Parathyroid adenoma (tissue), 2 donors: ENCODE measurements at regions not wholly inside any gene's neighbourhood (a gene's known extent, or its start where the extent isn't known, plus 50 kb on each side); places are given as distances from the start of the nearest gene placed in this dataset.

Experiments used
- H2AFZ ChIP-seq: fragments of 300-600 bp; sonication (generic); one replicate; pipeline ENCODE4 v1.7.0; 2017; ENCODE audit warnings: antibody characterized with exemption, mild to moderate bottlenecking
- H3K27ac ChIP-seq: fragments of 300-600 bp; sonication (generic); one replicate; pipeline ENCODE4 v1.7.0; 2017
- H3K27me3 ChIP-seq: fragments of 300-600 bp; sonication (generic); one replicate; pipeline ENCODE4 v1.7.0; 2017; ENCODE audit warnings: low read length; ENCODE audit not compliant: control insufficient read depth, insufficient read depth
- H3K36me3 ChIP-seq: fragments of 300-600 bp; sonication (generic); one replicate; pipeline ENCODE4 v1.7.0; 2017; ENCODE audit warnings: low read length; ENCODE audit not compliant: control insufficient read depth, insufficient read depth
- H3K4me1 ChIP-seq: fragments of 300-600 bp; sonication (generic); one replicate; pipeline ENCODE4 v1.7.0; 2017; ENCODE audit warnings: control low read depth
- H3K4me2 ChIP-seq: fragments of 300-600 bp; sonication (generic); one replicate; pipeline ENCODE4 v1.7.0; 2017; ENCODE audit warnings: low read length
- H3K4me3 ChIP-seq: fragments of 300-600 bp; sonication (generic); one replicate; pipeline ENCODE4 v1.7.0; 2017; ENCODE audit warnings: low read depth, low read length
- H3K79me2 ChIP-seq: fragments of 300-600 bp; sonication (generic); one replicate; pipeline ENCODE4 v1.7.0; 2017; ENCODE audit warnings: control low read depth
- H3K9ac ChIP-seq: fragments of 300-600 bp; sonication (generic); one replicate; pipeline ENCODE4 v1.7.0; 2017; ENCODE audit warnings: mild to moderate bottlenecking
- H3K9me3 ChIP-seq: fragments of 300-600 bp; sonication (generic); one replicate; pipeline ENCODE4 v1.7.0; 2017; ENCODE audit warnings: low read length; ENCODE audit not compliant: control insufficient read depth
- TF ChIP-seq, protein P1 (sequence below): fragments of 300-600 bp; sonication (generic); IDR thresholded peaks from one replicate; pipeline ENCODE4 v1.7.0; 2017; ENCODE audit warnings: antibody characterized with exemption, mild to moderate bottlenecking
- donor health status: primary hyperparathyroidism.

DNA sequence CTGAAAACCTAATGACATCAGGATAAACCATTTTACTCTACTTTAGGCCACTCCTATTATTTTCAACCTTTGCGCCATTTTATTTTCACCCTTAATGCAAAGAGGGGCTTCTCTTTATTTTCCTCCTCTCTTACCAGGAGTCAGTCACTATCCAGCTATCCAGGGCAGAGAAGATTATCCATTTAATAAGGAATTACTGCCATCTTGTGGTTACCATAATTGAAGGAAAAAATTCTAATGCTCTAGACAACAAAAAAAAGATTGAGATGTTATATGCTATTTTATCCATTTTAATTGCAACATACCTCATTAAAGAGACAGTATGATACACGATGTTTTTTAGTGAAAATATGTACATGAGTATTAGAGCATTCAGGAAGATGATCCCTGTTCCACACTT, 514.5 kb upstream of the FAM241A start:
- no peak overlapping the region for H2AFZ ChIP-seq
- no peaks in the 10 kb centered on the region for H3K4me1 ChIP-seq
- H3K36me3 ChIP-seq, result no peaks in the 10 kb centered on the region
- H3K27ac ChIP-seq, result no peak overlapping the region
- H3K79me2 ChIP-seq, result no peaks in the 10 kb centered on the region
- no peaks in the 10 kb centered on the region for H3K27me3 ChIP-seq
- TF ChIP-seq, protein P1, sequence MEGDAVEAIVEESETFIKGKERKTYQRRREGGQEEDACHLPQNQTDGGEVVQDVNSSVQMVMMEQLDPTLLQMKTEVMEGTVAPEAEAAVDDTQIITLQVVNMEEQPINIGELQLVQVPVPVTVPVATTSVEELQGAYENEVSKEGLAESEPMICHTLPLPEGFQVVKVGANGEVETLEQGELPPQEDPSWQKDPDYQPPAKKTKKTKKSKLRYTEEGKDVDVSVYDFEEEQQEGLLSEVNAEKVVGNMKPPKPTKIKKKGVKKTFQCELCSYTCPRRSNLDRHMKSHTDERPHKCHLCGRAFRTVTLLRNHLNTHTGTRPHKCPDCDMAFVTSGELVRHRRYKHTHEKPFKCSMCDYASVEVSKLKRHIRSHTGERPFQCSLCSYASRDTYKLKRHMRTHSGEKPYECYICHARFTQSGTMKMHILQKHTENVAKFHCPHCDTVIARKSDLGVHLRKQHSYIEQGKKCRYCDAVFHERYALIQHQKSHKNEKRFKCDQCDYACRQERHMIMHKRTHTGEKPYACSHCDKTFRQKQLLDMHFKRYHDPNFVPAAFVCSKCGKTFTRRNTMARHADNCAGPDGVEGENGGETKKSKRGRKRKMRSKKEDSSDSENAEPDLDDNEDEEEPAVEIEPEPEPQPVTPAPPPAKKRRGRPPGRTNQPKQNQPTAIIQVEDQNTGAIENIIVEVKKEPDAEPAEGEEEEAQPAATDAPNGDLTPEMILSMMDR, result no peak
- no peak overlapping the region for H3K4me3 ChIP-seq
- H3K9me3 ChIP-seq, result no peaks in the 10 kb centered on the region
- no peak overlapping the region for H3K4me2 ChIP-seq
- no peak overlapping the region for H3K9ac ChIP-seq

DNA sequence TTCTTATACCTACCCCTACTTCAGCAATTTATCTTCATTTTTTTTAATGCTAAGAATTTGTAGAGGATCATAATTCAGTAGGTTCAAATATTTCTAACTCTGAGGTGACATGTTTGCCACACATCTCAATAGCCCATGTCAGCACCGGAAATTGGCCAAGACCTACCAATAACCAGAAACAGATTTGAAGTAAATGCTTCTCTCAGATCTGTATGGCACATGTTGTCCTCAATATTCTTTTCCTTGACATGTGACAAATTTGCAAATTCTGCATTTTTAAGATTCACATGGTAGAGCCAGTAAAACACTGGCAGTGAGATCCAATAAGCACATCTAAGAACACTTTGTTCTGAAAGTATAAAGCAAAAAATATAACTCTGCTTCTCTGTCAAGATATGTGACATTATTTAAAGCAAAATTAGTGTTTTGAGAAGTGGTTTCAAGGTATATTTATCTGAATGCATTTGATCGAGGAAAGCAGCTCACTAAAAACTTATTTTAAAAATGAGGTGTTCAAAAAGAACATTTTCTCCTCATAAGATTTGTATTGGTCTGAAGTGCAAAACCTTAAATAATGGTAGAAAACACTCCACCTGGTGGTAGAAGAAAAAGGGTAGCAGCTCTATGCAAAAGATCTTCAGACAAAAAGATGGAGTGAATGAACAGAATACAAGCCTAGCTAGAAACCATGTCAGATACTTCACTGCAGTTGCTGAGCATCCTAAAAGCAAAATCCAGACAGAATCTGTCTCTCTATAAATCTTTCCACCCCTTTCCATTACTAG, 513.8 kb upstream of the FAM241A start:
- H3K36me3 ChIP-seq, result no peaks in the 10 kb centered on the region
- H3K79me2 ChIP-seq, result no peaks in the 10 kb centered on the region
- no peak overlapping the region for H2AFZ ChIP-seq
- H3K27me3 ChIP-seq, result no peaks in the 10 kb centered on the region
- TF ChIP-seq, protein P1, result no peak
- no peak overlapping the region for H3K4me2 ChIP-seq
- no peak overlapping the region for H3K9ac ChIP-seq
- H3K4me3 ChIP-seq, result no peak overlapping the region
- H3K27ac ChIP-seq, result no peak overlapping the region
- no peaks in the 10 kb centered on the region for H3K4me1 ChIP-seq
- no peaks in the 10 kb centered on the region for H3K9me3 ChIP-seq

DNA sequence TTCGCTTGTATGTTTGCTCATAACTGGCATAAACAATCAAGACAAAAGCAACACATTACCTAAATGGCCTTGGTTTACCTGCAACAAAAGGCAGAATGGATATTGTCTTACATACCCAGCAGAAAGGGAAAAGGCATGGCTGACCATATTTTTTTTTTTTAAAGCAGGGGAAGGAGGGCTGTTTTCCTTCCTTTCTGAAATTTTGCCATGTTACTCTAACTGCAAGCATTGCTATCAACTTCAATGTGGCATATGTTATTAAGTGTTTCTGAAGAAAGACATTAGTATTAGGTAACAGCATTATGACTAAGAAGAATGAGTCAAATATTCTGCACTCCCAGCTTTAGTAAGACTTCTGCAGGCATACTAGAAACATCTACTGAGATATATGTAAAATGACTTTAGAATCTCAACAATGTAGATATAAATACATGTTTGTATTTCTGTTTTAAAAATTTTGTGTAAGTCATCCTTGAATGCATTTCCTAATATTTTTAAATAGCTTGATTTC, 512.6 kb upstream of the FAM241A start:
- Histone ChIP-seq H3K4me3 (no peak overlapping the region), H3K27ac (no peak overlapping the region), H3K36me3 (no peaks in the 10 kb centered on the region), H3K27me3 (no peaks in the 10 kb centered on the region), H3K9me3 (no peaks in the 10 kb centered on the region), H3K9ac (no peak overlapping the region), H3K79me2 (no peaks in the 10 kb centered on the region), H3K4me1 (no peaks in the 10 kb centered on the region), H3K4me2 (no peak overlapping the region), H2AFZ (no peak overlapping the region)
- TF ChIP-seq, protein P1, result no peak

DNA sequence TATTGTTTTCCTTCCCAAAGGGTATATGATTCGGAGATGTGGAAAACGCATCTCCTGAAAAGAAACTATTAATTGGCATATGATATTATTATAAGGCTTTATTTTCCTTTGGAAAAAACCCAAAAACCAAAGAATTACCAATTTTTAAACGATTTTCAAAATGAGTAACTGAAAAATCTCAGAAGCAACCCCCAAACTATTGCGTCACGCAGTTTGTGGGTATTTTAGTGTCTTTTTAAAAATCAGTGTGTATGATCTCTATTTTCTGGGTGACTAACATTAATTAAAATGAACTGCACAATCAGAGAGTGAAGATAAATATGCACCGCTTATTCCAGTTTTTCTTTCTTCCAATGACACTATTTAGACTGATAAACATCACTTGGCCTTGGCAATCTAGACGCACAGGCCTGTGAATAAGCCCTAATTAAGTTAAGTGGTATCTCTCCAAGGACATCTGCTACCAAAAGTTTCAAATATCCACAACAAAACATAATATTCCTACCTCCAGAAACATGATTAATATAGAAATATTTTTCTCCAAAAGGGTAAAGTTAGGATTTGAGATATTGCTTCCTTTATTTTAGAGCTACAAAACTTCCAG, 511.5 kb upstream of the FAM241A start:
- TF ChIP-seq, protein P1, result no peak

More for the DNA sequence above, 511.5 kb upstream of the FAM241A start:
- no peaks in the 10 kb centered on the region for H3K36me3 ChIP-seq
- no peak overlapping the region for H3K4me3 ChIP-seq
- no peaks in the 10 kb centered on the region for H3K27me3 ChIP-seq
- H3K79me2 ChIP-seq, result no peaks in the 10 kb centered on the region
- no peaks in the 10 kb centered on the region for H3K9me3 ChIP-seq
- no peak overlapping the region for H3K4me2 ChIP-seq
- H2AFZ ChIP-seq, result no peak overlapping the region
- no peak overlapping the region for H3K27ac ChIP-seq
- no peak overlapping the region for H3K9ac ChIP-seq
- no peaks in the 10 kb centered on the region for H3K4me1 ChIP-seq
